Muscle of back (tissue), 3 donors: ENCODE measurements at regions not wholly inside any gene's neighbourhood (a gene's known extent, or its start where the extent isn't known, plus 50 kb on each side); places are given as distances from the start of the nearest gene placed in this dataset.

Experiments used
- DNase-seq, 3 donors: peaks; one replicate each; pipeline versions ENCODE4 v3.0.0 to v3.0.0-alpha.2; 2013

GRCh38 chr2:62369541-62370202 is 136.3 kb downstream of the TMEM17 start:
- DNase-seq = no peak

GRCh38 chr2:62364791-62365528 is 141.0 kb downstream of the TMEM17 start:
- no peak for DNase-seq

DNA sequence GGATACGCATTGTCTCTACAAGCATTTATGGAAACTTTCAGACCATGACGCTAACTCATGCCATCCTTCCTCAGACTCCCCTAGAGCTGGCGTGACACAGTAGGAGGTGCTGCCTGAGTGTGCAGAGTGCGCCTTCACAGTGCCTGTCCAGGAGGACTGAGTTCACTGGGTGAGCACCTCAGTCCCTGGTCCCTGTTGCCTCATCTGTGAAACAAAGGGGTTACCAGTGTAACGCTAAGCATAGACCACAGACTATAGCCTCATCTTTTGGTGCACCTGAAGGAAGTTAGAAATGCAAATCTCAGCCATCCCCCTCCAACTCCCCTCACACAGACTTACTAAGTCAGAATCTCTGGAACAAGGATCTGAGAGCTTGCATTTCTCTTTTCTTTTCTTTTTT is 142.8 kb downstream of the TMEM17 start:
- DNase-seq = no peak

DNA sequence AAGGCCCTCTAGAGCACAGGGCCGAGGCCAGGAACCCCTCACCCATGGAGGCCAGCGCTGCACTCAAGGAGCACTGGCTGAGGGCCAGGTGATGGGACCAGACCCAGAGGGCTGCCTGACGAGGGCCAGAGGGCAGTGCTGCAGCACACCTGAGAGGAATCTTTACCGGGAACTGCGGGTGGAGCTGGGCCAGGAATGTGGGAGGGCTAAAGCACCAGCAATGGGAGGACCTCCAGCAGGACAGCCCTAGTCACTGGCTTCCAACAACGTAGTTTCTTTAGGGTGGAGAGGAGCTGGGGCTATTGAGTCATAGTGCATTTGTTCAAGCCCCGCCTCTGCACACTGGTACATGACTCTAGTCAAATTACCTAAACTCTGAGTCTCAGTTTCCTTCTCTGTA is 143.4 kb downstream of the TMEM17 start:
- DNase-seq = no peak

- DNase-seq = no peak
Measured at GRCh38 chr2:62361964-62362363, 144.0 kb downstream of the TMEM17 start.

DNA sequence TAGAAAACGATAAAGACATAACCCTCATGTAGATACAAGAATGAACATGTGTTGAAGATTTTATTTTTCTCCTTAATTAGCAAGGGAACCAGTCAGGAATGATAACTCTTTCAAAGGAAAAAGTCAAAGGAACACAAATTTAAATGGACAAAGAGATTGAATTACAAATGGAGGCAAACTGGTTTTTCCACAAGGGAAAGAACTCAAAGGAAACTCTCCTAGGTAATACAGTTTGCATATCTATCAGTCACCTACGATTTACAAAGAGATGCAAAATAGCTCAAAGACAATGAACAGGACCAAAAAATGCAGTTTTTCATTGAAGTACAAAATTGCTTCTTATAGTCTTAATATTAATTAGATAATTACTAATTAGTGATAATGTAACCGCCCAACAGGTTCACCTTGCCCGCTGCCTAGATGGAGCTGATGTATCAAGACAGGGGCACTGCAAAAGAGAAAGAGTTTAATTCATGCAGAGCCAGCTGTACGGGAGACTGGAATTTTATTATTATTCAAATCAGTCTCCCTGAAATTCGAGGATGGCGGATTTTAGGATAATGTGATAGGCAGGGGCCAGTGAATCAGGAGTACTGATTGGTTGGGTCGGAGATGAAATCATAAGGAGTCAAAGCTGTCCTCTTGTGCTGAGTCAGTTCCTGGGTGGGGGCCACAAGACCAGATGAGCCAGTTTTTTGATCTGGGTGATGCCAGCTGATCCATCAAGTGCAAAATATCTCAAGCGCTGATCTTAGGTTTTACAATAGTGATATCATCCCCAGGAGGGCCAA is 151.0 kb downstream of the TMEM17 start:
- no peak for DNase-seq

DNA sequence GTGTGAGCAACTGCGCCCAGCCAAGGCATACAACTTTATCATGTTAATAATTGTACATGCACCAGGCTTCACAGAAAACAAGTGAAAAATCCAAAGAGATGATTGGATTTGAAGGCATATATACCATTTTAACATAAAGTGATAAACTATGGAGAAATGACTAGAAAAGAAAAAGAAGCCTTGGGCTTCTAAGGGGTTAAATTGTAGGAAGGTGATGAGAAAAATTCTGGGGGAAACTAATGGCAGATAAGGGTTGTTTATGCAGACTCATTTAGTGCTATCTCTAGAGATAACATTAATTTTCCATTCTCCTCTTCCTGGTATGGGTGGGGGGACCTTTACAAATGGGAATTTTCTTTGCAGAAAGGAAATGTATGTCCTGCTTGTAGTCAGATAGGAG is 154.0 kb downstream of the TMEM17 start:
- no peak for DNase-seq

DNA sequence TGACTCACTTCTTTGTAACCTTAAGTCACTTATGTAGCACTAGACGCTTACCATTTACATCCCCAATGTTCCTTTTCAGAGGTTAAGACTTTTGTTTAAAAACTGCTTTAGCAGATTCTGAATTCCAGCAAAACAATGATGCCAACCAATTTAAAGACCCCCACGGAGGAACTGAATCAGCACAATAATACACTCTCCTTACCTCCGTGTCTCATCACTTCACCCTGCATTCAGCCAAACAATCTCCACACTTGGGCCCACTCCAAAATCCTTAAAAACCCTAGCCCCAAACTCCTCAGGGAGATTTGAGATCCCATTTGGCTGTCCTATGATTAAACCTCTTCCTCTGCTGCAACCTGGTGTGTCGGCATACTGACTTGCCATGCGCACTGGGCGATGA is 153.9 kb downstream of the B3GNT2 start:
- DNase-seq = no peak

DNA sequence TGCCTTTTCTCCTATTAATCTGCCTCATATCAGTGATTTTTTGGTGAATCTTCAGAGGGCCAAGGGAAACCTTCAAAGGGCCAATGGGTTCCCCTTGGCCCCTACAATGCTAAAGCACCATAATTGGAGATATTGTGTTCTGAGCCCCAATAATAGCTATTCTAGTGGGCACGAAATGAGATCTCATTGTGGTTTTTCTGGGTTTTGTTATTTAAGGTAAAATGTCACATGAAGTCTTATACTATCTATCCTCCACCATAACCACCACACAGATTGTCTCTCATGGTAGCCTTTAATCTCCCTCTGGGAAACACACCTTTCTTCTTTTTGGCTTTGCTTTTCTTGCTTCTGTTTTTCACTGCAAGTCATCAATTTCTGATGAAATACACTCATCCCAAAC is 152.8 kb downstream of the B3GNT2 start:
- DNase-seq = no peak

GRCh38 chr2:62347563-62348270 is 151.8 kb downstream of the B3GNT2 start:
- no peak for DNase-seq

GRCh38 chr2:62344472-62344871 is 148.6 kb downstream of the B3GNT2 start:
- no peak for DNase-seq

DNA sequence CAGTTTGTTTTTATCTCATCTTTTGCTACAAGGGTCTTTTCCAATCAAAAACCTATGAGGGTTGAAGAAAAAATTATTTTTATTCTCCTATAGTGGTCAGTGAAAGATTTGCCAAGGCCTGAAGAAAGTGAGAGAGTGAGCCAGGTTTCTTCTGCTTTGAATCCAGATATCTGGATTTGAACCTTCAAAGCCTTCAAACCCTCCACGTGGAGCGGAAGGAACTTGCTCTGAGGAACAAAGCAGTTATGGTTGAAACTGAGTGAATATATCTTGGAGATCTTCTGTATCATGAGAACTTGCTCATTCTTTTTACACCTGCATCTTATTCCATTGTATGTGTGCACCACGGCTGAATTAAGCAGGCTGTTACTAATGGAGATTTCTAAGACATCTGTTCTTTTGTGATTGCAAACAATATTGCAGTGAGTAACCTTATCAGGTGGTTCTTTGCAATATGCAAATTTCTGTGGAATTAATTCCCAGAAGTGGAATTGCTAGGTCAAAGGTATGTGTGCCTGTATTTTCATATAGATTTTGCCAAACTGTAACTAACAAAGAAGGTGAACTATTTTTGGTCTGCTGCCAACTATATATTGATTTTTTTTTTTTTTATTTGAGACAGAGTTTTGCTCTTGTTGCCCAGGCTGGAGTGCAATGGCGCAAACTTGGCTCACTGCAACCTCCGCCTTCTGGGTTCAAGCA is 147.9 kb downstream of the B3GNT2 start:
- no peak for DNase-seq

GRCh38 chr2:62343206-62343605 is 147.3 kb downstream of the B3GNT2 start:
- DNase-seq = no peak

- no peak for DNase-seq
Measured at GRCh38 chr2:62340994-62341484, 145.1 kb downstream of the B3GNT2 start.

DNA sequence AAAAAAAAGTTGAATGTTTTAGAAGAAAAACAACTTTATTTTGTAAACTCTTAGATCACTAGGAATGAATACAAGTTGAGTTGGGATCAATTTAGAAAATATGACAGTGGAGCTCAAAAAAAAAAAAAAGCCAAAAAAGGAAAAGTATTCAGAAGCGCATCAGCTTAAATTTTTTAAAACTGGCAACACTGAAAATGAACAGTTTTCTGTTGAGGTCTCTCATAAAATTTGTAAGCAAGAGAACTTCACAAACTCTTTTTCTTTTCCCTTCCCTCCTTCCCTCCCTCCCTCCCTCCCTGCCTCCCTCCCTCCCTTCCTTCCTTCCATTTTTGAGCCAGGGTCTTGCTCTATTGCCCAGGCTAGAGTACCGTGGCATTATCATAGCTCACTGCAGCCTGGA is 143.9 kb downstream of the B3GNT2 start:
- DNase-seq = no peak

DNA sequence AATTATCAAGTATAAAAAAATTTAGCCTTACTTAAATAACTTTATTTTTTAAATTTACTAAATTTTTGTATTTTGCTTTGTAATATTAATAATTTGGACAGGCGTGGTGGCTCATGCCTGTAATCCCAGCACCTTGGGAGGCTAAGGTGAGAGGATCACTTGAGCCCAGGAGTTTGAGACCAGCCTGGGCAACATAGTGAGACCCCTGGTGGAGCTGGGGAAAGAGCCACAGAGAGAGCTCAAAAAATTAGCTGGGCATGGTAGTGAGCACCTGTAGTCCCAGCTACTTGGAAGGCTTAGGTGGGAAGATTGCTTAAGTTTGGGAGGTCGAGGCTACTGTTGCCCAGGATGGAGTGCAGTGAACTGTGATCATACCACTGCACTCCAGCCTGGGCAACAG is 143.5 kb downstream of the B3GNT2 start:
- DNase-seq = no peak

DNA sequence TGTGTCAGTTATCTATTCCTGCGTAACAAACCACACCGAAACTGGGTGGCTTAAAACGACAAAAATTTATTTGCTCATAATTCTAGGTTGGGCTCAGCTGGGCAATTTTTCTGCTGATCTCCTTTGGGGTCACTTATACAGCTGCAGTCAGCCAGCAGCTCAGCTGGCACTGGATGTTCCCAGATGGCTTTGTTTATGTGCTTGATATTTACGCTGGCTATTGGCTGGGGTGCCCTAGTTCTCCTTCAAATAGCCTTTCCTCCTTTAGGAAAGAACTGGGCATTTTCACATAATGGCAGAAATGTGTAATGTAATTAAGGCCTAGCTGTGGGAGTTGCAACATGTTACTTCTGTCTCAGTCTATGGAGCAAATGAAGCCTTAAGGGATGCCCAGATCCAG is 142.2 kb downstream of the B3GNT2 start:
- DNase-seq = no peak

DNA sequence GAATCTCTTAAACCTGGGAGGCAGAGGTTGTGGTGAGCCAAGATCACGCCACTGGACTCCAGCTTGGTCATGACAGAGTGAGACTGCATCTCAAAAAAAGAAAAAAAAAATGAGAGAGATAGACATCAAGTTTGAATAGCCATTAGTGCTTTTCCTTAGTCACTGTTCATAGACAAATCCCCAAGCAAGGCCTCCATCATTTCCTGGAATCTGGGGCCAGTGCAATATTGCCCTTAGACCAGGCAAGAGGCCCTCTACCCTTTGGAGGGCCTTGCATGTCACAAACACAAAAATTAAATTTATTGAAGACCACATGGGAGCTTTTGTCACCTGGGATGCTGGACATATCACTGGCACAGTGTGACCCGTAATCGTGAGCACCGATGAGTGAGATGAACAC is 141.5 kb downstream of the B3GNT2 start:
- no peak for DNase-seq

GRCh38 chr2:62335612-62336011 is 139.7 kb downstream of the B3GNT2 start:
- DNase-seq = no peak

- DNase-seq = no peak
Measured at GRCh38 chr2:62334440-62335058, 138.6 kb downstream of the B3GNT2 start.

GRCh38 chr2:62334009-62334408 is 138.1 kb downstream of the B3GNT2 start:
- DNase-seq = no peak
